Tibial artery (tissue), 4 donors: ENCODE measurements at regions not wholly inside any gene's neighbourhood (a gene's known extent, or its start where the extent isn't known, plus 50 kb on each side); places are given as distances from the start of the nearest gene placed in this dataset.
A peak's percentile ranks its signal among the peaks of the same experiment; 100 is the strongest.
"Not testable (repeated sequence)": the region's sequence is repeated elsewhere in the genome, so short reads cannot be mapped to it uniquely, and the experiment has no call there.

Experiments used
- DNase-seq, 2 donors: peaks; one replicate each; pipeline ENCODE4 v3.0.0-alpha.2; 2019
- H3K27ac ChIP-seq, 2 donors: fragments of 200-600 bp; sonication (generic) in 1 of 2; 1 replicate in 1 of 2; 2 replicates in 1 of 2; pipeline ENCODE4 v1.5.1; 2018 to 2019; ENCODE audit warnings: mild to moderate bottlenecking in 1 of 2
- H3K27me3 ChIP-seq, 2 donors: fragments of 200-600 bp; sonication (generic) in 1 of 2; one replicate each; pipeline versions ENCODE4 v1.5.1 to v1.6.0; 2016 to 2019
- H3K36me3 ChIP-seq, 3 donors: fragments of 200-600 bp; sonication (generic) in 2 of 3; one replicate each; pipeline ENCODE4 v1.5.1; 2016 to 2019; ENCODE audit warnings: mild to moderate bottlenecking in 2 of 3
- H3K4me1 ChIP-seq, 4 donors: fragments of 200-600 bp; sonication (generic) in 2 of 4; 1 replicate in 3 of 4; 2 replicates in 1 of 4; pipeline ENCODE4 v1.5.1; 2016 to 2019
- H3K4me3 ChIP-seq, 2 donors: fragments of 200-600 bp; sonication (generic) in 1 of 2; 1 replicate in 1 of 2; 2 replicates in 1 of 2; pipeline ENCODE4 v1.5.1; 2018 to 2019; ENCODE audit warnings: mild to moderate bottlenecking in 2 of 2
- H3K9me3 ChIP-seq, 3 donors: fragments of 200-600 bp; sonication (generic) in 1 of 3; one replicate each; pipeline ENCODE4 v1.5.1; 2016 to 2019
- intact Hi-C: fragments of 100-400 bp; cut with DNase I; formaldehyde crosslinking; loops from one replicate; pipeline ENCODE4 v1.15.0; 2023; ENCODE audit warnings: low total_unique reads
- TF ChIP-seq, protein P1 (sequence below), 2 experiments: fragments of 200-600 bp in 1 of 2; fragments of 450-650 bp in 1 of 2; IDR thresholded peaks; one replicate each; pipeline ENCODE4 v1.5.1; 2017 to 2019; ENCODE audit warnings: antibody characterized with exemption in 2 of 2, mild to moderate bottlenecking in 1 of 2, moderate library complexity in 1 of 2

- Histone ChIP-seq H3K4me1 (no peaks in the 10 kb centered on the region), H3K27me3 (peaks cover 0 to 12% of the 10 kb centered on the region in 2 donors), H3K9me3 (no peaks in the 10 kb centered on the region), H3K27ac (no peak overlapping the region), H3K36me3 (no peaks in the 10 kb centered on the region), H3K4me3 (no peak overlapping the region)
- TF ChIP-seq, protein P1, sequence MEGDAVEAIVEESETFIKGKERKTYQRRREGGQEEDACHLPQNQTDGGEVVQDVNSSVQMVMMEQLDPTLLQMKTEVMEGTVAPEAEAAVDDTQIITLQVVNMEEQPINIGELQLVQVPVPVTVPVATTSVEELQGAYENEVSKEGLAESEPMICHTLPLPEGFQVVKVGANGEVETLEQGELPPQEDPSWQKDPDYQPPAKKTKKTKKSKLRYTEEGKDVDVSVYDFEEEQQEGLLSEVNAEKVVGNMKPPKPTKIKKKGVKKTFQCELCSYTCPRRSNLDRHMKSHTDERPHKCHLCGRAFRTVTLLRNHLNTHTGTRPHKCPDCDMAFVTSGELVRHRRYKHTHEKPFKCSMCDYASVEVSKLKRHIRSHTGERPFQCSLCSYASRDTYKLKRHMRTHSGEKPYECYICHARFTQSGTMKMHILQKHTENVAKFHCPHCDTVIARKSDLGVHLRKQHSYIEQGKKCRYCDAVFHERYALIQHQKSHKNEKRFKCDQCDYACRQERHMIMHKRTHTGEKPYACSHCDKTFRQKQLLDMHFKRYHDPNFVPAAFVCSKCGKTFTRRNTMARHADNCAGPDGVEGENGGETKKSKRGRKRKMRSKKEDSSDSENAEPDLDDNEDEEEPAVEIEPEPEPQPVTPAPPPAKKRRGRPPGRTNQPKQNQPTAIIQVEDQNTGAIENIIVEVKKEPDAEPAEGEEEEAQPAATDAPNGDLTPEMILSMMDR (IDR thresholded peaks at IDR 0.05) = no peak
- DNase-seq = no peak
- intact Hi-C loops = no loop called here
Measured at GRCh38 chr15:62249501-62249900, 84.4 kb upstream of the C2CD4B start.

- TF ChIP-seq, protein P1 (IDR thresholded peaks at IDR 0.05) = no peak
- intact Hi-C loops = no loop called here
- no peaks in the 10 kb centered on the region for H3K4me1 ChIP-seq
- no peak for DNase-seq
- no peaks in the 10 kb centered on the region for H3K9me3 ChIP-seq
- H3K27ac ChIP-seq = no peak overlapping the region
- H3K4me3 ChIP-seq = no peak overlapping the region
- H3K27me3 ChIP-seq = peaks cover 0 to 12% of the 10 kb centered on the region in 2 donors
- no peaks in the 10 kb centered on the region for H3K36me3 ChIP-seq
Measured at GRCh38 chr15:62250186-62250585, 85.1 kb upstream of the C2CD4B start.

- DNase-seq = no peak
- intact Hi-C loops = no loop called here
- no peaks in the 10 kb centered on the region for H3K9me3 ChIP-seq
- TF ChIP-seq, protein P1 (IDR thresholded peaks at IDR 0.05) = no peak
- H3K36me3 ChIP-seq = no peaks in the 10 kb centered on the region
- H3K27ac ChIP-seq = no peak overlapping the region
- H3K4me3 ChIP-seq = no peak overlapping the region
- H3K4me1 ChIP-seq = no peaks in the 10 kb centered on the region
- peaks cover 0 to 12% of the 10 kb centered on the region in 2 donors for H3K27me3 ChIP-seq
Measured at GRCh38 chr15:62250978-62251377, 85.9 kb upstream of the C2CD4B start.

DNA sequence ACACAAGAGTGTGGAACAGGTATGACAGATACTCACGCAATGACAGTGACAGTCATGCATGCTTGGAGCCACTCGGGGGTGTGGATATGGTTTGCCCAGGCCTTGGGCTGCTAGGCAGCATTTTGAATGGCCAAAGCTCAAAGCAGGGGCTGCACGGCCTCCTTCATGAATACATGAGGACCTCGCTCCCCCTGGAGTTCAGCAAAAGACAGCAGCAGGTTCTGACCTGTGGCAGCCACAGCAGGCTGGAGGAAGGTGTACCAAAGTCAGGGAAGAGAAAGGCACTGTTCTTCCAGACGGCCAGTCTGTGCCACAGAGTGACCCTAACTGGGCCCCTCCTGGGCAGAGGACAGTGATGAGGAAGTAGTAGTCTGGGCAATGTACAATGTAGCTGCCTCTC lies 88.2 kb upstream of the C2CD4B start:
- Histone ChIP-seq H3K9me3 (no peaks in the 10 kb centered on the region), H3K27ac (no peak overlapping the region), H3K4me1 (no peaks in the 10 kb centered on the region), H3K36me3 (no peaks in the 10 kb centered on the region), H3K4me3 (no peak overlapping the region), H3K27me3 (peaks cover 0 to 4% of the 10 kb centered on the region in 2 donors)
- no peak for DNase-seq
- TF ChIP-seq, protein P1 (IDR thresholded peaks at IDR 0.05) = no peak
- intact Hi-C loops = no loop called here

DNA sequence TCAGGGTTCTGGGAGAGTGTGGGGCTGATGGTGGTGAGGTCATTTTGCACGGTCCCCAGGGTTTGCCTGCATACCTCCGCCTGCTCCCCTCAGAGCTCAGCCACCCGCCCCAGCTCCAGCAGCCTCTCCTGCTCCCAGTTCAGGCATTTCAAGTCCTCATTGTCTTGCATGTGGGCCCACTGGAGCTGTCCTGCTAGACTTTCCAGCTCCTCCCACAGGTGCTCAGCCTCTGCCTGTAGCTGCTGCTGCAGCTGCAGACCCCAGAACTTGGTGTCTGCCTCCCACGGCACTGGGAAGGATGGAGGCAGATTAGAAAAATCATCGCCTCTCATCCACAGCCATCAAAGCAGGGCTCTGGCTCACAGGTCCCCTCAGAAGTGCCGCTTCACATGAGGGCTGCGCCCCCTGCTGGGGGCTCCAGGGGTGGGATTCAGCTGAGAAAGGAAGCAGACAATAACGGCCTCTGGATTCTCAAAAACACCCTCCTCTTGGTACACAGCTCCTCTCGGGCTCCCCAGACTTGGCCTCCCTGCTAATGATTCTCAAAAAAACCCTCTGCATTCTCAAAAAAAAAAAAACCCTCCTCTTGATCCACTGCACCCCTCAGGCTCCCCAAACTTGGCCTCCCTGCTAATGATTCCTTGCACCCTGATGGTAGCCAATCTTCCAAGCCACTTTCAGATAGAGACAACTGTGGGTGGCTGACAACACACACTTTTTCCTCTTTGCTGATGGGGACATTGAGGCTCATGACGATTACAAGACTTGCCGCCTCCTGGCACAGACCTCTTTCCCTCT lies 89.3 kb upstream of the C2CD4B start:
- no peak overlapping the region for H3K27ac ChIP-seq
- intact Hi-C loops = no loop called here
- H3K4me1 ChIP-seq = no peaks in the 10 kb centered on the region
- TF ChIP-seq, protein P1 (IDR thresholded peaks at IDR 0.05) = peak; percentile 45 to 50
- H3K9me3 ChIP-seq = no peaks in the 10 kb centered on the region
- peaks cover 0 to 3% of the 10 kb centered on the region in 2 donors for H3K27me3 ChIP-seq
- H3K4me3 ChIP-seq = no peak overlapping the region
- peak in 1 of 2 donors; percentile 55 for DNase-seq
- H3K36me3 ChIP-seq = no peaks in the 10 kb centered on the region

GRCh38 chr15:62256430-62256829 lies 91.3 kb upstream of the C2CD4B start:
- intact Hi-C loops = not testable (repeated sequence)

More at GRCh38 chr15:62256430-62256829, 91.3 kb upstream of the C2CD4B start:
- not testable (repeated sequence) for H3K36me3 ChIP-seq, H3K27me3 ChIP-seq, H3K9me3 ChIP-seq, H3K4me1 ChIP-seq, H3K4me3 ChIP-seq, DNase-seq, H3K27ac ChIP-seq
